Mucosa of stomach (tissue), 1 donor: ENCODE measurements at regions not wholly inside any gene's neighbourhood (a gene's known extent, or its start where the extent isn't known, plus 50 kb on each side); places are given as distances from the start of the nearest gene placed in this dataset.
"Not testable (repeated sequence)": the region's sequence is repeated elsewhere in the genome, so short reads cannot be mapped to it uniquely, and the experiment has no call there.

Experiments used
- H3K27me3 ChIP-seq: one replicate; pipeline ENCODE4 v1.7.0; 2013; ENCODE audit warnings: mild to moderate bottlenecking, low read length; ENCODE audit not compliant: control insufficient read depth, insufficient read depth
- H3K36me3 ChIP-seq: one replicate; pipeline ENCODE4 v1.7.0; 2013; ENCODE audit warnings: low read length; ENCODE audit not compliant: control insufficient read depth, insufficient read depth
- H3K4me1 ChIP-seq: one replicate; pipeline ENCODE4 v1.7.0; 2013; ENCODE audit warnings: mild to moderate bottlenecking, low read length; ENCODE audit not compliant: control insufficient read depth, insufficient read depth
- H3K4me3 ChIP-seq: one replicate; pipeline ENCODE4 v1.7.0; 2013; ENCODE audit warnings: low read length
- H3K9ac ChIP-seq: one replicate; pipeline ENCODE4 v1.7.0; 2013; ENCODE audit warnings: mild to moderate bottlenecking, low read length, moderate library complexity
- H3K9me3 ChIP-seq: one replicate; pipeline ENCODE4 v1.7.0; 2013; ENCODE audit warnings: mild to moderate bottlenecking, low read length, moderate library complexity; ENCODE audit not compliant: control insufficient read depth
- donor health status: Pancreatic carcinoma.

- Histone ChIP-seq H3K4me1 (no peaks in the 10 kb centered on the region), H3K4me3 (no peak overlapping the region), H3K9me3 (no peaks in the 10 kb centered on the region), H3K9ac (no peak overlapping the region), H3K36me3 (no peaks in the 10 kb centered on the region), H3K27me3 (no peaks in the 10 kb centered on the region)
Observed at GRCh38 chr2:144660518-144661316, 140.8 kb upstream of the ZEB2 start.

GRCh38 chr2:144659731-144660275, 139.9 kb upstream of the ZEB2 start:
- H3K4me1 ChIP-seq = no peaks in the 10 kb centered on the region

GRCh38 chr2:144654523-144654922, 134.6 kb upstream of the ZEB2 start:
- Histone ChIP-seq H3K4me1 (no peaks in the 10 kb centered on the region), H3K4me3 (no peak overlapping the region), H3K9me3 (no peaks in the 10 kb centered on the region), H3K36me3 (no peaks in the 10 kb centered on the region), H3K9ac (no peak overlapping the region), H3K27me3 (no peaks in the 10 kb centered on the region)

More at GRCh38 chr2:144659731-144660275, 139.9 kb upstream of the ZEB2 start:
- H3K27me3 ChIP-seq = no peaks in the 10 kb centered on the region
- H3K4me3 ChIP-seq = no peak overlapping the region
- no peaks in the 10 kb centered on the region for H3K9me3 ChIP-seq
- no peaks in the 10 kb centered on the region for H3K36me3 ChIP-seq
- no peak overlapping the region for H3K9ac ChIP-seq

GRCh38 chr2:144650907-144651306, 131.0 kb upstream of the ZEB2 start:
- Histone ChIP-seq H3K9ac (no peak overlapping the region), H3K4me1 (no peaks in the 10 kb centered on the region), H3K4me3 (no peak overlapping the region), H3K9me3 (no peaks in the 10 kb centered on the region), H3K36me3 (no peaks in the 10 kb centered on the region), H3K27me3 (no peaks in the 10 kb centered on the region)

GRCh38 chr2:144648837-144649465, 129.0 kb upstream of the ZEB2 start:
- no peaks in the 10 kb centered on the region for H3K9me3 ChIP-seq
- no peaks in the 10 kb centered on the region for H3K27me3 ChIP-seq
- H3K9ac ChIP-seq = no peak overlapping the region
- H3K4me3 ChIP-seq = no peak overlapping the region
- H3K4me1 ChIP-seq = no peaks in the 10 kb centered on the region
- no peaks in the 10 kb centered on the region for H3K36me3 ChIP-seq

GRCh38 chr2:144645083-144645778, 125.3 kb upstream of the ZEB2 start:
- Histone ChIP-seq H3K9ac (no peak overlapping the region), H3K4me1 (no peaks in the 10 kb centered on the region), H3K27me3 (no peaks in the 10 kb centered on the region), H3K9me3 (no peaks in the 10 kb centered on the region), H3K4me3 (no peak overlapping the region), H3K36me3 (no peaks in the 10 kb centered on the region)

- no peaks in the 10 kb centered on the region for H3K27me3 ChIP-seq
- H3K4me3 ChIP-seq = no peak overlapping the region
- H3K9ac ChIP-seq = no peak overlapping the region
- no peaks in the 10 kb centered on the region for H3K36me3 ChIP-seq
- H3K4me1 ChIP-seq = no peaks in the 10 kb centered on the region
- no peaks in the 10 kb centered on the region for H3K9me3 ChIP-seq
Observed at GRCh38 chr2:144644549-144644948, 124.6 kb upstream of the ZEB2 start.

- no peak overlapping the region for H3K9ac ChIP-seq
- H3K9me3 ChIP-seq = no peaks in the 10 kb centered on the region
- no peaks in the 10 kb centered on the region for H3K4me1 ChIP-seq
- no peaks in the 10 kb centered on the region for H3K27me3 ChIP-seq
- H3K36me3 ChIP-seq = no peaks in the 10 kb centered on the region
- no peak overlapping the region for H3K4me3 ChIP-seq
Observed at GRCh38 chr2:144643537-144644336, 123.8 kb upstream of the ZEB2 start.

GRCh38 chr2:144642856-144643255, 122.9 kb upstream of the ZEB2 start:
- Histone ChIP-seq H3K9me3 (no peaks in the 10 kb centered on the region), H3K4me1 (no peaks in the 10 kb centered on the region), H3K9ac (no peak overlapping the region), H3K36me3 (no peaks in the 10 kb centered on the region), H3K27me3 (no peaks in the 10 kb centered on the region), H3K4me3 (no peak overlapping the region)

GRCh38 chr2:144642131-144642530, 122.2 kb upstream of the ZEB2 start:
- Histone ChIP-seq H3K27me3 (no peaks in the 10 kb centered on the region), H3K9ac (no peak overlapping the region), H3K4me1 (no peaks in the 10 kb centered on the region), H3K4me3 (no peak overlapping the region), H3K36me3 (no peaks in the 10 kb centered on the region), H3K9me3 (no peaks in the 10 kb centered on the region)

GRCh38 chr2:144638250-144638649, 118.3 kb upstream of the ZEB2 start:
- not testable (repeated sequence) for H3K9ac ChIP-seq, H3K27me3 ChIP-seq, H3K4me1 ChIP-seq, H3K4me3 ChIP-seq, H3K9me3 ChIP-seq, H3K36me3 ChIP-seq
